Naive B cell (primary cell): ENCODE measurements at regions not wholly inside any gene's neighbourhood (a gene's known extent, or its start where the extent isn't known, plus 50 kb on each side); places are given as distances from the start of the nearest gene placed in this dataset.

Experiments used
- ATAC-seq, 2 donors: fragments of 150-1000 bp; cut with Tn5 transposase; 2 replicates each; pipeline ENCODE4 v1.10.0; 2021; ENCODE audit warnings: low read depth in 2 of 2, mild to moderate bottlenecking in 2 of 2, moderate library complexity in 2 of 2
- DNase-seq: peaks from one replicate; pipeline ENCODE4 v3.0.0; 2022
- H3K27ac Mint-ChIP-seq, 6 donors: one replicate each; pipeline ENCODE4 v1.8.0; 2020 to 2022; ENCODE audit warnings: mild to moderate bottlenecking in 6 of 6, mixed read lengths in 6 of 6, moderate library complexity in 5 of 6, inconsistent platforms in 2 of 6
- H3K27me3 Mint-ChIP-seq, 3 donors: one replicate each; pipeline ENCODE4 v1.8.0; 2021 to 2022; ENCODE audit warnings: mixed read lengths in 3 of 3, mild to moderate bottlenecking in 1 of 3
- H3K36me3 Mint-ChIP-seq, 2 donors: one replicate each; pipeline ENCODE4 v1.8.0; 2020 to 2022; ENCODE audit warnings: mixed read lengths in 2 of 2, inconsistent platforms in 1 of 2, mild to moderate bottlenecking in 1 of 2
- H3K4me1 Mint-ChIP-seq, 3 donors: one replicate each; pipeline ENCODE4 v1.8.0; 2020 to 2022; ENCODE audit warnings: mixed read lengths in 3 of 3, inconsistent platforms in 1 of 3, mild to moderate bottlenecking in 1 of 3, moderate library complexity in 1 of 3
- H3K4me3 Mint-ChIP-seq, 8 donors: one replicate each; pipeline ENCODE4 v1.8.0; 2020 to 2022; ENCODE audit warnings: mild to moderate bottlenecking in 8 of 8, mixed read lengths in 8 of 8, moderate library complexity in 8 of 8, inconsistent platforms in 2 of 8
- H3K9me3 Mint-ChIP-seq, 7 donors: one replicate each; pipeline ENCODE4 v1.8.0; 2020 to 2022; ENCODE audit warnings: mixed read lengths in 7 of 7, mild to moderate bottlenecking in 5 of 7, inconsistent platforms in 2 of 7, moderate library complexity in 1 of 7

DNA sequence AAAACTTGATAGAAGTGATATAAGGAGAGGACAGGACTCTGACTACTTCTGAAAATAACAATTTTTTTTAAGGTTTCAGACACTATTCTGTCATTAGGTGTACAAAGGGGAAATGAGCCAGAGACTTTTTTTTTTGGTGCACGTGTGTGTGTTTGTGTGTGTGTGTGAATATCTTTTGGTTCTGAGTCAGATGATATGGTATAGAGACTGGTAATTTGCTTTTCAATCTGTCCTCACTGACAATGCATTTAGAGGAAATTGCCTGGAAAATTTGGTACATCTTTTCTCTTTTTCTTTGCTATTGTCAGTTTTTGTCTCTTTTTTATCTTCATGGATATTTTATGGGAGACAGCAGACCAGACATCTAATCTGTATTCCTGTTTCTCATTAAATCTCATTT is 59.3 kb downstream of the DDIT4L start:
- Mint-ChIP-seq H3K36me3 (no peaks in the 10 kb centered on the region), H3K4me1 (no peaks in the 10 kb centered on the region), H3K27me3 (no peaks in the 10 kb centered on the region), H3K4me3 (no peak overlapping the region), H3K9me3 (peaks cover 0 to 17% (median 2%) of the 10 kb centered on the region in 7 donors), H3K27ac (no peak overlapping the region)
- ATAC-seq (no peak), DNase-seq (no peak)

DNA sequence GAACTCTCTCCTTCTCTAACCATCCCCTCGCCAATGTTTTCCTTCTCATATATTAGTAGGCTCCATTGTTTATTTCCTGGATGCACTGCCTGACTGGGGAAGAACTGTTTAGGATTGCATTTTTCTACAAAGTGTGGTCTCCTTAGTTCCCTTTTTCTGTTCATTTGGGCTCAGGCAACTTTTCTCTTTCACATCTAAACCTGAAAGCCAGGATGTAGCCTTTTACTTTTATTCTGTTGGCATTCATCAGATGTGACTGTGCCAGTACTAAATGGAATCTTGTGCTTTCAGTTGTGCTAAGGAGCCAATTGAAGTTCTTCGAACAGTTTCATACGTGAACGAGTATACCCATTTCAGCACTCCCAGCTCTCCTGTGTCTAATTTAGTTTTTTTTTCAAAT is 59.8 kb downstream of the DDIT4L start:
- H3K27ac Mint-ChIP-seq: no peak overlapping the region
- no peaks in the 10 kb centered on the region for H3K27me3 Mint-ChIP-seq
- H3K36me3 Mint-ChIP-seq: no peaks in the 10 kb centered on the region
- no peak overlapping the region for H3K4me3 Mint-ChIP-seq
- H3K4me1 Mint-ChIP-seq: no peaks in the 10 kb centered on the region
- peaks cover 0 to 22% (median 4%) of the 10 kb centered on the region in 7 donors for H3K9me3 Mint-ChIP-seq
- DNase-seq (no peak), ATAC-seq (no peak)

DNA sequence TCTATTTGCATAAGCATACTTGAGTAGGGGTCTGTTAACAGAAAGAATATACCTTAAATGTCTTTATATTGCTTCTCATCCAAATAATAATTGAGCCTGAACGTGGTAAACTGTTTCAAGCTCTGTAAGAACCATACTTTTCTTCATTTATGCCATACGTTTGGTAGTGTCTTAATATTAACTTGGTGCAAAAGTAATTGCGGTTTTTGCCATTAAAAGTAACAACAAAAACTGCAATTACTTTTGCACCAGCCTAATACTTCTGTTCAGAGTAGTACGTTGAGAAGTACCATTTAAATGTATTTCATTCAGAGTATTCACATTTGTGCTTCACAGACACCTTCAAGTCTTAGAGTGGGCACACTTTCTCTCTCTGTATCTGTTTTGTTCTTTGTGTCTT is 60.5 kb downstream of the DDIT4L start:
- no peak for DNase-seq
- Mint-ChIP-seq H3K27ac (no peak overlapping the region), H3K4me1 (no peaks in the 10 kb centered on the region), H3K36me3 (no peaks in the 10 kb centered on the region), H3K9me3 (peaks cover 0 to 29% (median 11%) of the 10 kb centered on the region in 7 donors), H3K4me3 (no peak overlapping the region), H3K27me3 (no peaks in the 10 kb centered on the region)
- ATAC-seq: no peak

DNA sequence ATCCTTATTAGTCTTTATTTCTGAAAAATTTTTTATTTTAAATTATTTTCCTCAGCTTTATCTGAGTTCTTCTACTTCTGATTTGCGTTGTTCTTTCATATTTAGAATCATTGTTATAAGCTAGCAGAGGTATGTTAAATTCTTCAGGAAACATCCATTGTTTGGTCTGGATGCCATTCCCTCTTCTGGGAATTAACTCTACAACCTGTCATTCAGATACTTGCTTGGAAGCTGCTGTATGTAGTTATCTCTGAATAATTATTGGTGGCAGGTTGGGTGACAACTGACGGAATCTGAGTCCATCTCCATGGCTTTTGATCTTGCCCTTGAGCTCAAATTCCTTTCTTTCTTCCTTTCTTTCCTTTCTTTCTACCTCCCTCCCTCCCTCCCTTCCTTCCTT is 61.9 kb downstream of the DDIT4L start:
- no peak overlapping the region for H3K27ac Mint-ChIP-seq
- no peak overlapping the region for H3K4me3 Mint-ChIP-seq
- peaks cover 0 to 43% (median 15%) of the 10 kb centered on the region in 7 donors for H3K9me3 Mint-ChIP-seq
- H3K27me3 Mint-ChIP-seq: no peaks in the 10 kb centered on the region
- H3K4me1 Mint-ChIP-seq: no peaks in the 10 kb centered on the region
- DNase-seq (no peak), ATAC-seq (no peak)
- no peaks in the 10 kb centered on the region for H3K36me3 Mint-ChIP-seq

DNA sequence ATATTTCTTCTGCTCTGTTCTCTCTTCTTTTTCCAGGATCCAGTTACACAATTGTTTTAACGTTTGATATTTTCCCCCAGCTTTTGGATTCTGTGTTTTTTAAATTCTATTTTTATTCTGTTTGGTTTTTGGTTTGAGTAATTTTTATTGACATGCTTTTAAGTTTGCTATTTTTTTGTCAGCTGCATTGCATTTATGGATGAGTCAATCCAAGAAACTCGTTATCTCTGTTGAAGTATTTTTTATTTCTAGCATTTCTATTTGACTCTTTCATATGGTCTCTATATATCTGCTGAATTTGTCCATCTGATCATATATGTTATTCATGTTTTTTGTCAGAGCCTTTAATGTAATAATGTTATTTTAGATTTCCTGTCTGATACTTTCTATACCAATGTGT is 65.6 kb downstream of the DDIT4L start:
- peak overlapping the region in 1 of 8 donors; percentile 68 for H3K4me3 Mint-ChIP-seq
- peak overlapping the region in 1 of 6 donors; percentile 9 for H3K27ac Mint-ChIP-seq
- no peaks in the 10 kb centered on the region for H3K36me3 Mint-ChIP-seq
- DNase-seq: no peak
- ATAC-seq: no peak
- H3K9me3 Mint-ChIP-seq: peaks cover 0 to 43% (median 15%) of the 10 kb centered on the region in 7 donors
- H3K4me1 Mint-ChIP-seq: no peaks in the 10 kb centered on the region
- no peaks in the 10 kb centered on the region for H3K27me3 Mint-ChIP-seq

DNA sequence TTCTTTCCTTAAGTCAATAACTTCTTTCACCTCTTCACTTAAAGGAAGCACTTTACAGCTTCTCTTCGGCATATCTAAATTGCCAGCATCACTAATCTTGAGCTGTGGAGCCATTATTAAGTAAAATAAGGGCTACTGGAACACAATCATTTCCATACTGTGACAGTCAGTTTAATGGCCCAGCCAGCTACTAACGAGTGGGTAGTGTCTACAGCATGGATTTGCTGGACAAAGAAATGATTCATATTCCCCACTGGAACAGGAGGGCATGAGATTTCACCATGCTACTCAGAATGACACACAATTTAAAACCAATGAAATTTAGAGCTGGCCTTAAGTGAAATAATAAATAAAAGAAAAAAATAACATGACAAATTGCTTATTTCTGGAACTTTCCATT is 72.1 kb downstream of the DDIT4L start:
- Mint-ChIP-seq H3K4me3 (no peak overlapping the region), H3K27ac (no peak overlapping the region), H3K9me3 (no peaks in the 10 kb centered on the region), H3K4me1 (no peaks in the 10 kb centered on the region), H3K36me3 (no peaks in the 10 kb centered on the region), H3K27me3 (no peaks in the 10 kb centered on the region)
- no peak for ATAC-seq
- no peak for DNase-seq

DNA sequence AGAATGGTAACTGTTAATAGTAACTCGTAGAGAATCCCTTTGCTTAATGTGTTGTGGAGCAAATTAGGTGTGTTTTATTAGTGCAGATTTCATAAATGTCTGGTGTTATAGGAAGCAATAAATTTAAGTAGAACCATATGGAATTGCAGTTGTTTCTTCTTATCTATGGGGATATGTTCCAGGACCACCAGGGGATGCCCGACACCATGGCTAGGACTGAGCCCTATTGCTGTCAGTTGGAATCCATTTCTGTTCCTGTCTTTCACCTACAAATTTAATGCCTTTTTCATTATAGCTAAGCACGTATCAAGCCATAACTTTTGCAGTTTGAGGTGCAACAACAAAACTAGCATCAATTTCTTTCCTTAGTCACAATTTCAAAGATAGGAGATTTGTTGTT is 72.5 kb downstream of the DDIT4L start:
- H3K36me3 Mint-ChIP-seq: no peaks in the 10 kb centered on the region
- no peaks in the 10 kb centered on the region for H3K27me3 Mint-ChIP-seq
- no peak overlapping the region for H3K27ac Mint-ChIP-seq
- DNase-seq (no peak), ATAC-seq (no peak)
- no peak overlapping the region for H3K4me3 Mint-ChIP-seq
- no peaks in the 10 kb centered on the region for H3K4me1 Mint-ChIP-seq
- H3K9me3 Mint-ChIP-seq: no peaks in the 10 kb centered on the region

DNA sequence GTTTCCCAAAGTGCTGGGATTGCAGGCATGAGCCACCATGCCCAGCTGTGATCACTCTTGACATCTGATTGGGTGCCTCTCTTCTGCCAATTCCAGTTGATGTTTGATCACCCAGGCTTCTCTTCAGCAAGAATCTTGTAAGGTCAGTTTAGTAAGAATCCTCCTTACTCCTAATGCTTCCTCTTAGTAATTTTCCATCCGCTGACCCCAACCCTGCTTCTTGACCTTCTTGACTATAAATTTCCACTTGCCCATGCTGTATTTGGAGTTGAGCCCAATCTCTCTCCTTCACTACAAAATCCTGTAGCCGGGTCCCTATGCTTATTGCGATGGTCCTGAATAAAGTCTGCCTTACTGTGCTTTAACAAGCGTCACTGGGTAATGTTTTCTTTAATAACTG is 75.4 kb downstream of the DDIT4L start:
- DNase-seq (no peak), ATAC-seq (no peak)
- Mint-ChIP-seq H3K36me3 (no peaks in the 10 kb centered on the region), H3K27me3 (no peaks in the 10 kb centered on the region), H3K9me3 (peaks cover 0 to 4% (median 0%) of the 10 kb centered on the region in 7 donors), H3K27ac (no peak overlapping the region), H3K4me3 (no peak overlapping the region), H3K4me1 (peaks cover 3 to 9% (median 3%) of the 10 kb centered on the region in 3 donors)

DNA sequence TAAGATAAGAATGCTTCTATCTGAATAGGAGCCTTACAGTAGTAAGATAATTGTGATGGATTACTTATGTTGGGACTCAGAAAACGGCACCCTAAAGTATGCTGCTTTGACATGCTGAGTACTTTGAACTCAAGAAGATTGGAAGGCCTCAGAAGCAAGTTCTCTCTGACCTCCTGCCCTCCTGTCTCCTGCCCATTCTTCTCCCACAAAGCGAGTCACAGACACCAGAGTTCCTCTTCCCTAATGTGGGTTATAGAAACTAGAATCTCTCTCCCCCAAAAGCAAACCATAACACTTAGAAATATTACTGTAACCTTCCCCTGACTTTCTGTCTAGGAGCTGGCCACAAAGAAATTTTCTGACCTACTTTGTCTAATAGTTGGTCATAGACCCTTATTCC is 76.5 kb downstream of the DDIT4L start:
- H3K9me3 Mint-ChIP-seq: peaks cover 0 to 4% (median 0%) of the 10 kb centered on the region in 7 donors
- H3K27me3 Mint-ChIP-seq: no peaks in the 10 kb centered on the region
- H3K4me3 Mint-ChIP-seq: no peak overlapping the region
- ATAC-seq (no peak), DNase-seq (no peak)
- H3K36me3 Mint-ChIP-seq: no peaks in the 10 kb centered on the region
- H3K27ac Mint-ChIP-seq: peak overlapping the region in 1 of 6 donors; percentile 59
- peaks cover 6 to 21% (median 8%) of the 10 kb centered on the region in 3 donors for H3K4me1 Mint-ChIP-seq

DNA sequence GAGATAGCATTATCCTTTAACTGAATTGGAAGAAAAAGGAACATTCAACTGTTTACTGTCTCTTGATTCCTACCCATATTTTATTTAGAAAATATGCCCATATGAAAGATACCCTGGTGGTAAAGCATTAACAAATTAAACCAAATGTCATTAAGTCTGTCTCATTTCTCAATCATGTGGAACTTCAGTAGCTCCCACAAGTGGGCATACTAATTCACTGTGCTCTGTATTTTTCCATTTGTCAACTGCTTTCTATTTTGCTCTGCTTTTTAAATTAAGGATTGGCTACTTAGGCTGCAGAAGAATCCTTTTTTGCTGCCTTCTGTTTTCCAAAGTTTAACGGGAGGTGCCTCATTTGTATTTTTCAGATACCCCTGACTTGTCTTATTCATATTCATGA is 77.2 kb downstream of the DDIT4L start:
- no peaks in the 10 kb centered on the region for H3K27me3 Mint-ChIP-seq
- DNase-seq (no peak), ATAC-seq (no peak)
- peaks cover 0 to 4% (median 0%) of the 10 kb centered on the region in 7 donors for H3K9me3 Mint-ChIP-seq
- no peak overlapping the region for H3K4me3 Mint-ChIP-seq
- H3K27ac Mint-ChIP-seq: peak overlapping the region in 1 of 6 donors; percentile 77
- no peaks in the 10 kb centered on the region for H3K36me3 Mint-ChIP-seq
- peaks cover 10 to 25% (median 13%) of the 10 kb centered on the region in 3 donors for H3K4me1 Mint-ChIP-seq

DNA sequence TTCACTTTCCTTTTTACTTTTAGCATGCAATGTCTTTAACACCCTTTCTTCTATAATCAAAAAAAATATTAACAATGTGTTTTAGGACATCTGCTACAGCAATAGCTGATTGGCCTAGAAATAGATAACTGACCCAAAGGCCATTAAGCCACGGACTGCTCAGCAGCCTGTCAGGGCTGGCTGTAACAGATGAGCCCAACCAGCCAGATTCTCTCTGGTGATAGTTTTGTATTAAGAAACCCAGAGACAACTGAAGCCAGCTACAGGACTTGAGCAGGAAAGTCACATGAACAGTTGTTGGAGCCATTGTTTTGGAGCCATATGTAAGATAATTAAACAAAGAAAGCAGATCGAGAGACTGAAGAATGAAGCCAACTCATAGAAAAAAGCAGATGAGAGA is 80.3 kb downstream of the DDIT4L start:
- ATAC-seq (no peak), DNase-seq (no peak)
- H3K27ac Mint-ChIP-seq: no peak overlapping the region
- H3K9me3 Mint-ChIP-seq: peaks cover 0 to 4% (median 0%) of the 10 kb centered on the region in 7 donors
- H3K36me3 Mint-ChIP-seq: no peaks in the 10 kb centered on the region
- H3K4me3 Mint-ChIP-seq: no peak overlapping the region
- H3K4me1 Mint-ChIP-seq: peaks cover 27 to 43% (median 32%) of the 10 kb centered on the region in 3 donors
- H3K27me3 Mint-ChIP-seq: no peaks in the 10 kb centered on the region

DNA sequence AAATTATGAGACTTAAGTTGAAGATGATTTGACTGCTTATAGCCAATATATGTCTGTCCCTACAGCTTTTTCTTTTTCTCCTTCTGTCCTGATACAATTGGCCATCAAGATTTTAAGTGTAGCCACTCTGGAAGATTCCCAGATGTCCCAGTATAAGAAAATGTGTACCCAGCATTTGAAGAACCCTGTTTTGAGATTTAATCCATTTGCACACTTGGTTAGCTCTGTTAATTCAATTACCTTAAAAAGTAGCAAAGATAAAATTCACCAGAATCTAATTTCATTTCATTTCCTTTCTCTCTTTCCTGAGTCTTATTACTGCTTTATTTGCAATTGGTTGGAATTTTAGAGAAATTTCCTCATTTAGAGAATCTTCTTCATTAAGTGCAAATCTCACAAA is 81.4 kb downstream of the DDIT4L start:
- peak overlapping the region in 2 of 6 donors; percentile 8 to 13 for H3K27ac Mint-ChIP-seq
- H3K27me3 Mint-ChIP-seq: no peaks in the 10 kb centered on the region
- peak overlapping the region in 1 of 8 donors; percentile 37 for H3K4me3 Mint-ChIP-seq
- peaks cover 29 to 51% (median 34%) of the 10 kb centered on the region in 3 donors for H3K4me1 Mint-ChIP-seq
- no peak for ATAC-seq
- peaks cover 0 to 4% (median 0%) of the 10 kb centered on the region in 7 donors for H3K9me3 Mint-ChIP-seq
- no peak for DNase-seq
- H3K36me3 Mint-ChIP-seq: no peaks in the 10 kb centered on the region

DNA sequence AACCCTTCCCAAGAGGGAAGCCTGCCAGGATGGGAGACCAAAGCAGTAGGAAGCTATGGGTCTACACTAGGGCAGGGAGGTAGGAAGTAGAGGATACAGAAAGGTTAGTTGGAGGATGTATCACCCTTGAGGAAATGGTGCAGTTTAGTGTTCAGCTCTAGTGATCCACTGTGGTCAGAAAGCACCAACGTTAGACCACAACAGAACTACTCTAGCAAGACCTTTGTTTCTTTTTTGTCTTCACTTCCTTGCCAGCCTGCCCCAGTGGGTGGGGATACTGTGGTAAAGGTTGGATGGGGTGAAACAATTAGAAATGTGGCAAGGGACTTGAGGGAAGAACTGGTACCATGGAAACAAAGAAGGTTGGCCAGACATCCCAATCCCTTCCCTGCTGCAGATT is 83.3 kb downstream of the DDIT4L start:
- Mint-ChIP-seq H3K4me1 (peaks cover 29 to 52% (median 39%) of the 10 kb centered on the region in 3 donors), H3K27ac (peak overlapping the region in 5 of 6 donors; percentile 11 to 93 (median 81)), H3K9me3 (no peaks in the 10 kb centered on the region), H3K27me3 (no peaks in the 10 kb centered on the region), H3K4me3 (peak overlapping the region in 7 of 8 donors; percentile 26 to 80 (median 67)), H3K36me3 (no peaks in the 10 kb centered on the region)
- DNase-seq (peak; percentile 84), ATAC-seq (peak; percentile 99)

DNA sequence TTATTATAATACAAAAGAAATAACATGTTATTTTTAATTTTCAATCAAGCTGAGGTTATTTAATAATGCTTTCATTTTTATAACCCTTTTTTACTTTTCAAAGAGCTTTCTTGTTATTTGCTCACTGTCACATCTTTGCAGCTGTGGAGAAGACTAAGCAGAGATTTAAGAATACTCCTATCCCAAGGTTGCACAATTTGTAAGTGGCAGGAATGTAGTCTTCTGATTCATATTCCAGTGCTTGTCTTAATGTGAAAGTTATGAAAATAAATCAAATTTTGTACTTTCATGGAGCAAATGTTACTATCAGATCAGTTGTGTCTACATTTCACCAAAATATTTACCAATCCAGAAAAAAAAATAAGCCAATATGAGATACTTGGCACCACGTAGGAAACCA is 86.6 kb downstream of the DDIT4L start:
- no peaks in the 10 kb centered on the region for H3K9me3 Mint-ChIP-seq
- H3K27ac Mint-ChIP-seq: no peak overlapping the region
- DNase-seq (no peak), ATAC-seq (no peak)
- H3K36me3 Mint-ChIP-seq: no peaks in the 10 kb centered on the region
- no peaks in the 10 kb centered on the region for H3K27me3 Mint-ChIP-seq
- H3K4me1 Mint-ChIP-seq: peaks cover 47 to 57% (median 57%) of the 10 kb centered on the region in 3 donors
- no peak overlapping the region for H3K4me3 Mint-ChIP-seq

DNA sequence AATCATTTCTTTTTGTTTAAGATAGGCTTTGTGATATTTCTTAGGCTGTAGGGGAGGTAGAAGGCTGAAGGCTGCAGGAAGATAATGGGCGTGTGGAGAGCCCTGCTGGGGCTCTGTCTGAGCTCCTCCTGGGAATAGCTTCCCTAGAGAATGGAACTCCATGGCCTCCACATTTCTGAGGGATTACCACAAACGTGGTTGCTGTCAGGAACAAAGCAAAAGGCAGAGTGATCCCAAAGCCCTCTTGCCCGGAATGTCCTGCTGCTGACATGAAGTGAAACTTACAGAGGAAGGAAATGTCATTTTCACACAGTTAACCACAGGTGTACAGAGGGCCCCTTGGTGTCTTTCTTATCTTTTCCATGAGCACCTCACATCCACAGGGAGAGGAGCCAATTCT is 89.3 kb downstream of the DDIT4L start:
- peak; percentile 85 to 86 for ATAC-seq
- peak; percentile 15 for DNase-seq
- Mint-ChIP-seq H3K9me3 (no peaks in the 10 kb centered on the region), H3K36me3 (no peaks in the 10 kb centered on the region), H3K4me1 (peaks cover 31 to 43% (median 40%) of the 10 kb centered on the region in 3 donors), H3K27me3 (no peaks in the 10 kb centered on the region), H3K4me3 (peak overlapping the region in 7 of 8 donors; percentile 57 to 83 (median 64)), H3K27ac (peak overlapping the region in 4 of 6 donors; percentile 6 to 74 (median 44))
